ENCODE measurements at regions not wholly inside any gene's neighbourhood (a gene's known extent, or its start where the extent isn't known, plus 50 kb on each side); places are given as distances from the start of the nearest gene placed in this dataset.

GRCh38 chr10:35795131-35795824, 153.2 kb upstream of the FZD8 start:
- TF ChIP-seq SIN3A (IDR thresholded peaks at IDR 0.05; ENCODE audit: low read depth): no peak
- no peak for TF ChIP-seq YY1 (IDR thresholded peaks at IDR 0.05; ENCODE audit: extremely low read depth, insufficient replicate concordance, low read depth, low read length)
- TF ChIP-seq, protein P1, sequence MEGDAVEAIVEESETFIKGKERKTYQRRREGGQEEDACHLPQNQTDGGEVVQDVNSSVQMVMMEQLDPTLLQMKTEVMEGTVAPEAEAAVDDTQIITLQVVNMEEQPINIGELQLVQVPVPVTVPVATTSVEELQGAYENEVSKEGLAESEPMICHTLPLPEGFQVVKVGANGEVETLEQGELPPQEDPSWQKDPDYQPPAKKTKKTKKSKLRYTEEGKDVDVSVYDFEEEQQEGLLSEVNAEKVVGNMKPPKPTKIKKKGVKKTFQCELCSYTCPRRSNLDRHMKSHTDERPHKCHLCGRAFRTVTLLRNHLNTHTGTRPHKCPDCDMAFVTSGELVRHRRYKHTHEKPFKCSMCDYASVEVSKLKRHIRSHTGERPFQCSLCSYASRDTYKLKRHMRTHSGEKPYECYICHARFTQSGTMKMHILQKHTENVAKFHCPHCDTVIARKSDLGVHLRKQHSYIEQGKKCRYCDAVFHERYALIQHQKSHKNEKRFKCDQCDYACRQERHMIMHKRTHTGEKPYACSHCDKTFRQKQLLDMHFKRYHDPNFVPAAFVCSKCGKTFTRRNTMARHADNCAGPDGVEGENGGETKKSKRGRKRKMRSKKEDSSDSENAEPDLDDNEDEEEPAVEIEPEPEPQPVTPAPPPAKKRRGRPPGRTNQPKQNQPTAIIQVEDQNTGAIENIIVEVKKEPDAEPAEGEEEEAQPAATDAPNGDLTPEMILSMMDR (IDR thresholded peaks at IDR 0.05 in 2 of 3, conservative IDR thresholded peaks at IDR 0.05 in 1 of 3; ENCODE audit: borderline replicate concordance in 1 of 3, insufficient read depth in 1 of 3, low read depth in 2 of 3, low read length in 2 of 3): no peak
